ENCODE measurements at regions not wholly inside any gene's neighbourhood (a gene's known extent, or its start where the extent isn't known, plus 50 kb on each side); places are given as distances from the start of the nearest gene placed in this dataset.

DNA sequence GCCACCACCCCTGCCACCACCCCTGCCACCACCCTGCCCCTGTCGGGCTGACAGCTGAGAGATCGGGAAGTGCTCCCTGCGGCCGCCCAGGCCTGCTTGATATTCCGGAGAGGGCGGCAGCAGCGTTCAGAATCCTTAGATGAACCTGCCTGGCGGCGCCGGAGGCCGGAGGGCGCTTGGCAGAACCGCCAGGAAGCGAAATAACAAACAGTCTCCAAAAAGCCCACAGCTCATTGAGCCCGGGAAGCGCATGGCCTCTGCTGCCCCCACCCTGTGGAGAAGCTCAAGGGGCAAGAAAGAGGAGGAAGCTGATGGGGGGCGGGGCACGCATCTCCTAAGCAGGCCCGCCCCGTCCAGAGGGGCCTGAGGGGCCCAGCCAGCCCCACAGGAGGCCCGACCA is 92.2 kb upstream of the MBOAT2 start:
- H3K4me1 ChIP-seq (ENCODE audit: insufficient read depth, insufficient read length): peaks cover 13% of the 10 kb centered on the region
- no peak for DNase-seq (ENCODE audit: low read depth, low spot score)
- peak overlapping the region; percentile 5 for H3K9ac ChIP-seq (ENCODE audit: insufficient read length, low read depth)

DNA sequence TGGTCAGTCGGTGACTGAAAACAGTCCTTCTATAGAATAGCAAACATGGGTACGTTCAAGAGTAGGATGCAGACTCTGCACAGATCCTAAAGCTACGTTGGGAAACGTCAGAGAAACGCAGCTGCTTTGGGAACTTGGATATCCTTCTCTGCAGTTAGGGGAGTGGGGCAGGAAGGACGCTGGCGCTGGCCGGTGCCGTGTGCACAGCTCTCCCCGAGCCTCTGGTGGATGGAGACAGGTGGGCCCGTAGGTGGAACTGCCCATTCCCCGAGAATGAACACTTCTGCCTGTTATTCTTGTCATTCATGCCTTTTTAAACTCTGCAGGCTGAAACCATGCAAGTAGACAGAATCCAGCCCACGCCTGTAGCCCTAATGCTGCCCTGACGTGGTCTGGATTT is 91.7 kb upstream of the MBOAT2 start:
- H3K9me3 ChIP-seq (ENCODE audit: insufficient read depth, low read length): no peaks in the 10 kb centered on the region
- TF ChIP-seq ZNF274 (IDR thresholded peaks at IDR 0.05; ENCODE audit: low read depth, low read length) (no peak), SUZ12 (IDR thresholded peaks at IDR 0.05; ENCODE audit: extremely low read depth, insufficient read depth, insufficient read length) (no peak), YY1 (IDR thresholded peaks at IDR 0.05; ENCODE audit: insufficient read depth, insufficient read length) (no peak)
- peaks cover 13% of the 10 kb centered on the region for H3K4me1 ChIP-seq (ENCODE audit: insufficient read depth, insufficient read length)
- no peak for DNase-seq (ENCODE audit: low read depth, low spot score)
- H3K36me3 ChIP-seq (ENCODE audit: insufficient read depth, insufficient read length, low read length): no peaks in the 10 kb centered on the region
- H3K9ac ChIP-seq (ENCODE audit: insufficient read length, low read depth): peak overlapping the region; percentile 5
- no peaks in the 10 kb centered on the region for H3K27me3 ChIP-seq (ENCODE audit: insufficient read depth, insufficient read length)
- peak overlapping the region; percentile 6 for H3K4me3 ChIP-seq (ENCODE audit: insufficient read length, low read depth)

More for the DNA sequence above, 92.2 kb upstream of the MBOAT2 start:
- Histone ChIP-seq H3K4me3 (ENCODE audit: insufficient read length, low read depth) (no peak overlapping the region), H3K27me3 (ENCODE audit: insufficient read depth, insufficient read length) (no peaks in the 10 kb centered on the region), H3K9me3 (ENCODE audit: insufficient read depth, low read length) (no peaks in the 10 kb centered on the region), H3K36me3 (ENCODE audit: insufficient read depth, insufficient read length, low read length) (no peaks in the 10 kb centered on the region)
- TF ChIP-seq SUZ12 (IDR thresholded peaks at IDR 0.05; ENCODE audit: extremely low read depth, insufficient read depth, insufficient read length): no peak
- no peak for TF ChIP-seq YY1 (IDR thresholded peaks at IDR 0.05; ENCODE audit: insufficient read depth, insufficient read length)
- no peak for TF ChIP-seq ZNF274 (IDR thresholded peaks at IDR 0.05; ENCODE audit: low read depth, low read length)

DNA sequence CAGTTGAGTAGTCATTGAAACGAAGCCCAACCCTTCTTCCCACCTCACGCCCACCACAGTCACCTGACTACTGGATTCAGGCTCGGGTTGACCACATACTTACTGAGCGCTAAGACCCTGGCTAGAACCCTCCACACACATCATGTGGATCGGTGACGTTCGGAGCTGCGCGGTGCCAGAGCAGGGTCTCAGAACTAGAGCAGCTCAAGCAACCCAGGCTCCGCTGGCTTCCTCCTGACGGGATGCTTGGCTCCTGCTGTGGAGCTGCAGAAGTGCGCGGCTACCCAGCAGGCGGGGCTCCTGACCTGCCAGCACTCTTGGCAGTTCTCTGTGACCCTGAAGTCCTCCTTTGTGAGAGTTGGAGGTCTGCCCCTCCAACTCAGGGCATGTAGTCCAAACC is 90.6 kb upstream of the MBOAT2 start:
- H3K4me3 ChIP-seq (ENCODE audit: insufficient read length, low read depth): no peak overlapping the region
- H3K4me1 ChIP-seq (ENCODE audit: insufficient read depth, insufficient read length): peaks cover 13% of the 10 kb centered on the region
- H3K36me3 ChIP-seq (ENCODE audit: insufficient read depth, insufficient read length, low read length): no peaks in the 10 kb centered on the region
- no peaks in the 10 kb centered on the region for H3K27me3 ChIP-seq (ENCODE audit: insufficient read depth, insufficient read length)
- DNase-seq (ENCODE audit: low read depth, low spot score): no peak
- TF ChIP-seq YY1 (IDR thresholded peaks at IDR 0.05; ENCODE audit: insufficient read depth, insufficient read length): no peak
- no peak overlapping the region for H3K9ac ChIP-seq (ENCODE audit: insufficient read length, low read depth)
- no peaks in the 10 kb centered on the region for H3K9me3 ChIP-seq (ENCODE audit: insufficient read depth, low read length)

DNA sequence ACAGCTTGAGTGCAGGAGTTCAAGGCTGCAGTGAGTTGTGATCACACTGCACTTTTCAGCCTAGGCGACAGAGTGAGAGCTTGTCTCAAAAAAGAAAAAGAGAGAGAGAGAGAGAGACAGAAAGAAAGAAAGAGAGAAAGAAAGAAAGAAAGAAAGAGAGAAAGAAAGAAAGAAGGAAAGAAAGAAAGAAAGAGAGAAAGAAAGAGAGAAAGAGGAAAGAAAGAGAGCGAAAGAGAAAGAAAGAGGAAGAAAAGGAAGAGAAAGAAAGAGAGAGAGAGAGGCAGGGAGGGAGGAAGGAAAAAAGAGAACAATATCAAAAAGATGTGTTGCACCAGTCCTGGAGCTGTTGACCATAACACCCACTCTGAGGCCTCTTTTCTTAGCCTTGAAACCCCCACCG is 89.8 kb upstream of the MBOAT2 start:
- Histone ChIP-seq H3K4me1 (ENCODE audit: insufficient read depth, insufficient read length) (peaks cover 13% of the 10 kb centered on the region), H3K27me3 (ENCODE audit: insufficient read depth, insufficient read length) (no peaks in the 10 kb centered on the region), H3K4me3 (ENCODE audit: insufficient read length, low read depth) (no peak overlapping the region), H3K9ac (ENCODE audit: insufficient read length, low read depth) (no peak overlapping the region), H3K36me3 (ENCODE audit: insufficient read depth, insufficient read length, low read length) (no peaks in the 10 kb centered on the region), H3K9me3 (ENCODE audit: insufficient read depth, low read length) (no peaks in the 10 kb centered on the region)
- DNase-seq (ENCODE audit: low read depth, low spot score): no peak
- TF ChIP-seq ZNF274 (IDR thresholded peaks at IDR 0.05; ENCODE audit: low read depth, low read length) (no peak), YY1 (IDR thresholded peaks at IDR 0.05; ENCODE audit: insufficient read depth, insufficient read length) (no peak), SUZ12 (IDR thresholded peaks at IDR 0.05; ENCODE audit: extremely low read depth, insufficient read depth, insufficient read length) (no peak)

DNA sequence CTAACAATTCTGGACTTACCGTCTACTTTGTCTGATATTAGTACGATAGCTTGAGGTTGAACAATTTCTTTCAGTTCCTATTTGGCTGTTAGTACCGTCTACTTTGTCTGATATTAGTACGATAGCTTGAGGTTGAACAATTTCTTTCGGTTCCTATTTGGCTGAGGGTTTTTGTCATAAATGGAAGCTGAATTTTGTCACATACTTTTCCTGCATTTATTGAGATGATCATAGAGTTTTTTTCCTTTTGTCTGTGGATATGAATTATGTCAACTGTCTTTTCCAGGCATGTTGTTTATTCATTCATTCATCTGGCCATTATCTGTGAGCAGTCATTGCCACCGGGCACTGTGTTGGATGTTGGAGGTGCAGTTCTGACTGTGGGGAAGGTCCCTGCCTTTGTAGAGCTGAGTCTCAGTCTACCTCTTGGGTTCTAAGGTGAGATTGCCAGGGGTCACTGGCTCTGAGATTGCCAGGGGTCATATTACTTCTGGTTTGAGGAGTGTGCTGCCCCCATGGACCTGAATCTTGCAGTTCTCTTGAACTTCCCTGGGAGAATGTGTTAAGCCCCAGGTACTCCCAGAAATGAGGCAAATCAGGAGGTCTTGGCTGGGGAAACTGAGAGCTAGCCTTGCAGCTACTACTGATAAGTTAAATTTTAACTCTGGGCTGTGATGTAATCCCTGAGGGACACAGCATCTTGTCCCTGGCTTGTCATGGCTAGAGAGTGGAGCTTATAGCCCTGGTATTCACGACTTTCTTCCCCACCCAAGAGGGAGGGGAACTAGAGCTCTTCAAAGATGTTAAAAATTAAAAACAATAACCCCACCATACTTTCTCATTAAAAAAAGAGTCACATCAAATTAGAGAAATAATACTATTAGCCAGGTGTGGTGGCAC is 89.1 kb upstream of the MBOAT2 start:
- H3K4me3 ChIP-seq (ENCODE audit: insufficient read length, low read depth): no peak overlapping the region
- H3K27me3 ChIP-seq (ENCODE audit: insufficient read depth, insufficient read length): no peaks in the 10 kb centered on the region
- H3K9ac ChIP-seq (ENCODE audit: insufficient read length, low read depth): no peak overlapping the region
- no peaks in the 10 kb centered on the region for H3K36me3 ChIP-seq (ENCODE audit: insufficient read depth, insufficient read length, low read length)
- no peaks in the 10 kb centered on the region for H3K9me3 ChIP-seq (ENCODE audit: insufficient read depth, low read length)
- TF ChIP-seq YY1 (IDR thresholded peaks at IDR 0.05; ENCODE audit: insufficient read depth, insufficient read length): no peak
- no peak for TF ChIP-seq SUZ12 (IDR thresholded peaks at IDR 0.05; ENCODE audit: extremely low read depth, insufficient read depth, insufficient read length)
- no peak for TF ChIP-seq ZNF274 (IDR thresholded peaks at IDR 0.05; ENCODE audit: low read depth, low read length)
- H3K4me1 ChIP-seq (ENCODE audit: insufficient read depth, insufficient read length): peaks cover 13% of the 10 kb centered on the region
- DNase-seq (ENCODE audit: low read depth, low spot score): no peak

DNA sequence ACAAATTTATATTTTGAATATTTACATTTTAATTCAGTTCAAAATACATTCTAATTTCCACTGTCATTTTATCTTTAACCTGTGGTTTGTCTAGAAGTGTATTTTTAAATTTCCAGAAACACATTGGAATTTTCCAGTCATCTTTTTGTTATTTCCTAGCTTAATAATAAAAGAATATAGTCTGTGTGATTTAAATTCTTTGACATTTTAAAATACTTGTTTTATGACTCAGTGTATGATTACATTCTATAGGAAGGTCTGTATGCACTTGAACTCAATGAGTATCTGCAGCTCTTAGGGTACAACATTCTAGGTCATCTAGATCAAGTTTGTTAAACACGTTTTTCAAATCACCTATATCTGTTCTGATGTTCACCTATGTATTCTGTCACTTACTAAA is 88.3 kb upstream of the MBOAT2 start:
- Histone ChIP-seq H3K27me3 (ENCODE audit: insufficient read depth, insufficient read length) (no peaks in the 10 kb centered on the region), H3K4me1 (ENCODE audit: insufficient read depth, insufficient read length) (peaks cover 10% of the 10 kb centered on the region), H3K36me3 (ENCODE audit: insufficient read depth, insufficient read length, low read length) (no peaks in the 10 kb centered on the region), H3K9me3 (ENCODE audit: insufficient read depth, low read length) (no peaks in the 10 kb centered on the region), H3K4me3 (ENCODE audit: insufficient read length, low read depth) (no peak overlapping the region), H3K9ac (ENCODE audit: insufficient read length, low read depth) (no peak overlapping the region)
- TF ChIP-seq SUZ12 (IDR thresholded peaks at IDR 0.05; ENCODE audit: extremely low read depth, insufficient read depth, insufficient read length): no peak
- TF ChIP-seq ZNF274 (IDR thresholded peaks at IDR 0.05; ENCODE audit: low read depth, low read length): no peak
- no peak for TF ChIP-seq YY1 (IDR thresholded peaks at IDR 0.05; ENCODE audit: insufficient read depth, insufficient read length)
- no peak for DNase-seq (ENCODE audit: low read depth, low spot score)

DNA sequence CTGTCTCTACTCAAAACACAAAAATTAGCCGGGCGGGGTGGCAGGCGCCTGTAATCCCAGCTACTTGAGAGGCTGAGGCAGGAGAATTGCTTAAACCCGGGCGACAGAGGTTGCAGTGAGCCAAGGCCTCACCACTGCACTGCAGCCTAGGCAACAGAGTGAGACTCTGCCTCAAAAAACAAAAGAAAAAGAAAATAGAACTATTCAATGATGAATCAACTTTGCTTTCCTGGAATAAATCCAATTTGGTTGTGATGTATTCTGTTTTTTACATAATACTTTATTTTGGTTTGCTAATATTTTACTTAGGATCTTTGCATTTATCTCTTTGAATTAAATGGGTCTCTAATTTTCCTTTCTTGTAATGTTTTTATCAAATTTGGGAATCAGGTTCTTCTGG is 86.3 kb upstream of the MBOAT2 start:
- Histone ChIP-seq H3K27me3 (ENCODE audit: insufficient read depth, insufficient read length) (no peaks in the 10 kb centered on the region), H3K9ac (ENCODE audit: insufficient read length, low read depth) (no peak overlapping the region)
- TF ChIP-seq SUZ12 (IDR thresholded peaks at IDR 0.05; ENCODE audit: extremely low read depth, insufficient read depth, insufficient read length) (no peak), ZNF274 (IDR thresholded peaks at IDR 0.05; ENCODE audit: low read depth, low read length) (no peak), YY1 (IDR thresholded peaks at IDR 0.05; ENCODE audit: insufficient read depth, insufficient read length) (no peak)

More for the DNA sequence above, 86.3 kb upstream of the MBOAT2 start:
- no peaks in the 10 kb centered on the region for H3K36me3 ChIP-seq (ENCODE audit: insufficient read depth, insufficient read length, low read length)
- no peak overlapping the region for H3K4me3 ChIP-seq (ENCODE audit: insufficient read length, low read depth)
- peaks cover 3% of the 10 kb centered on the region for H3K4me1 ChIP-seq (ENCODE audit: insufficient read depth, insufficient read length)
- no peaks in the 10 kb centered on the region for H3K9me3 ChIP-seq (ENCODE audit: insufficient read depth, low read length)
- DNase-seq (ENCODE audit: low read depth, low spot score): no peak
